Left lung (tissue), 4 donors: ENCODE measurements at regions not wholly inside any gene's neighbourhood (a gene's known extent, or its start where the extent isn't known, plus 50 kb on each side); places are given as distances from the start of the nearest gene placed in this dataset.

Source experiments
- ATAC-seq: fragments of 200-7000 bp; cut with Tn5 transposase; one replicate; pipeline ENCODE4 v1.9.1; 2020; ENCODE audit warnings: moderate library complexity
- DNase-seq, 4 donors: peaks; one replicate each; pipeline ENCODE4 v3.0.0-alpha.2; 2013 to 2020
- H3K27ac ChIP-seq, 2 donors: fragments of 200-600 bp; sonication (generic) in 1 of 2; one replicate each; pipeline versions ENCODE4 v1.5.0 to v1.8.0; 2020 to 2021
- H3K27me3 ChIP-seq, 2 donors: fragments of 200-600 bp; sonication (generic) in 1 of 2; one replicate each; pipeline versions ENCODE4 v1.5.0 to v1.8.0; 2020 to 2021
- H3K36me3 ChIP-seq, 2 donors: fragments of 200-600 bp; sonication (generic) in 1 of 2; one replicate each; pipeline versions ENCODE4 v1.5.0 to v1.8.0; 2020 to 2021
- H3K4me1 ChIP-seq, 2 donors: fragments of 200-600 bp; one replicate each; pipeline ENCODE4 v1.8.0; 2021
- H3K4me3 ChIP-seq, 2 donors: fragments of 200-600 bp; sonication (generic) in 1 of 2; one replicate each; pipeline versions ENCODE4 v1.5.0 to v1.8.0; 2020 to 2021; ENCODE audit warnings: mild to moderate bottlenecking in 1 of 2
- H3K9me3 ChIP-seq, 2 donors: fragments of 200-600 bp; sonication (generic) in 1 of 2; one replicate each; pipeline versions ENCODE4 v1.5.0 to v1.8.0; 2020 to 2021
- intact Hi-C, 2 donors: fragments of 100-400 bp; cut with DNase I; formaldehyde crosslinking; loops; one replicate each; pipeline versions ENCODE4 v1.11.2 to v1.14.2; 2022
- TF ChIP-seq, protein P1 (sequence below), 2 donors: fragments of 200-600 bp; sonication (generic) in 1 of 2; IDR thresholded peaks; one replicate each; pipeline versions ENCODE4 v1.5.0 to v1.8.0; 2021; ENCODE audit warnings: antibody characterized with exemption in 2 of 2
- donor health status: DM: no; HTN: yes; CAD: no.
- donor health status: DM: no; HTN: no; CAD: no.

DNA sequence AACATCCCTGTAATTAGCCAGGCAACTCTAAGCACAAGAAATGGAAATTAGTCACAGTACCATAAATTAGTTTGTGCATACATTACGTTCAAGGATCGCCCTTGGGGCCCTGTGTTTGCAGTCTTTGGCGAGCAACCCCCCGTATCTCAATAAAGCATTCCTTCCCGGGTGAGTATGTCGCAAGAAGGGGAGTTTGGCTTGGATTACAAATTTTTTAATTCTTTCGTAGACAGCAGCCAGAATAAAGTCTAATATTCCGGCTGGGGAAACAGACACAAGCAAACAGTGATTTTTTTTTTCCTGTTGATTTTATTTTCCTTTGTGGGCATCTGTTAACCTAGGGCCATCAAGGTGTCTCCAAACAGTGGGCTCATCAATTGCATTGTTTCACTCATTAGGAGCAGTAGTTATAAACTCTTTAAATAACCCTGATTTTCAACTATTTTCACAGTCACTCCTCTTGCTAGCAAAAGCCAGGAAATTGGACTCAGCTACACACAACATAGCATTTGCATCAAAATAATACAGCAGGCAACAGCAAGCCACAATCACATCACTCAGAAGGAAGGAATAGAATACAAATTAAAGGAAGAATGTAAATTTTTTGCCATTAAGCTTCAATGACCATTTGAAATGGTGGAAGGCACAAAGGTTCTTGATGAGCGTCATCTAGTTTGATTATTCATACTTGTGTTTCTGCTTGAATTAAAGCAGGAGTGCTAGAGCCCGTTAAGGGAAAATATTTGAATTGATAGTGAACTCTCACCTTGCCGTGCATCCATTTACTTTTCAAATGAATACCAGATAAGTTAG, 85.3 kb downstream of the LINC00237 start:
- peaks cover 5 to 64% of the 10 kb centered on the region in 2 donors for H3K27me3 ChIP-seq
- no peak overlapping the region for H3K27ac ChIP-seq
- DNase-seq: peak in 2 of 4 donors; percentile 80 to 81
- H3K4me3 ChIP-seq: no peak overlapping the region
- TF ChIP-seq, protein P1, sequence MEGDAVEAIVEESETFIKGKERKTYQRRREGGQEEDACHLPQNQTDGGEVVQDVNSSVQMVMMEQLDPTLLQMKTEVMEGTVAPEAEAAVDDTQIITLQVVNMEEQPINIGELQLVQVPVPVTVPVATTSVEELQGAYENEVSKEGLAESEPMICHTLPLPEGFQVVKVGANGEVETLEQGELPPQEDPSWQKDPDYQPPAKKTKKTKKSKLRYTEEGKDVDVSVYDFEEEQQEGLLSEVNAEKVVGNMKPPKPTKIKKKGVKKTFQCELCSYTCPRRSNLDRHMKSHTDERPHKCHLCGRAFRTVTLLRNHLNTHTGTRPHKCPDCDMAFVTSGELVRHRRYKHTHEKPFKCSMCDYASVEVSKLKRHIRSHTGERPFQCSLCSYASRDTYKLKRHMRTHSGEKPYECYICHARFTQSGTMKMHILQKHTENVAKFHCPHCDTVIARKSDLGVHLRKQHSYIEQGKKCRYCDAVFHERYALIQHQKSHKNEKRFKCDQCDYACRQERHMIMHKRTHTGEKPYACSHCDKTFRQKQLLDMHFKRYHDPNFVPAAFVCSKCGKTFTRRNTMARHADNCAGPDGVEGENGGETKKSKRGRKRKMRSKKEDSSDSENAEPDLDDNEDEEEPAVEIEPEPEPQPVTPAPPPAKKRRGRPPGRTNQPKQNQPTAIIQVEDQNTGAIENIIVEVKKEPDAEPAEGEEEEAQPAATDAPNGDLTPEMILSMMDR (IDR thresholded peaks at IDR 0.05): no peak
- no peaks in the 10 kb centered on the region for H3K4me1 ChIP-seq
- ATAC-seq: no peak
- H3K36me3 ChIP-seq: no peaks in the 10 kb centered on the region
- intact Hi-C loops: no loop called here
- no peaks in the 10 kb centered on the region for H3K9me3 ChIP-seq

DNA sequence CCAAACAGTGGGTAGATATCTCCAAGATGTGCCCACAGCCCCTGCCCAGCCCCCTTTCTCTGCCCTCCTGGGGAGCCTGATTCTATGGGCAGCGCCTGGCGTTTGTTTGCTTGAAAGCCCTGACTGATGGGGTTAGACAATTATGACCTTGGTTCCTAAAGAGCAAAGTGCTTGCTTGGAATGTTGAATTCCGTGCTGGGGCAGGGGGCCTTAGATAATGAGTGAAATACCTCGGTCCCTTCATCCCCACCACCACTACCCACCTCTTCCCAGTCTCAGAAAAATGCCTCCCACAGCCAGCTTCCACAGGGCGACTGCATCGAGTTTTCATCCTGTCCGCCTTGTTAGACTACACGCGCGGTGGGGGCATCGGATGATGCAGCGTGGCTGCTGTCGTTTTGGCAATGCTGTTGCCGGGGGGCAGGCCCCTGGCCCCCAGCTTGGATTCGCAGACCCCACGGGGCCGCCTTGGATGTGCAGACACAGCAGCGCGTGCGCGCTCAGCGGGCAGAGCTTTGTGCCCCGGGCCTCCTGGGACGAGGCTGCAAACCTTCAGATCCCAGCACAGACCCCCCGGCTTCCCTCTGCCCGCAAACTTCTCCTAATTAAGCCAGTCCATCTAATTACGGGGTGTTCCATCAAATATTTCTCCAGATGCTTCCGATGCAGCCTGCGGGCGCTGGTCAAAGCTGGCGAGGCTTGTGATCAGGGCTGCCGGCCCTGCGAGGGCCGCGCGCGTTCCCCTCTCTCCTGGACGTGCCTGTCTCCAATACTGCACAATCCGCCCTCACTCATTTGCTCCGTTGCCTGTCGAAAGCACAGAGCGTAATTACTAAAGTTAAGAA, 86.1 kb downstream of the LINC00237 start:
- Histone ChIP-seq H3K4me1 (no peaks in the 10 kb centered on the region), H3K9me3 (no peaks in the 10 kb centered on the region), H3K27me3 (peaks cover 5 to 70% of the 10 kb centered on the region in 2 donors), H3K36me3 (no peaks in the 10 kb centered on the region), H3K4me3 (no peak overlapping the region), H3K27ac (no peak overlapping the region)
- intact Hi-C loops: no loop called here
- DNase-seq: peak in 1 of 4 donors; percentile 77
- TF ChIP-seq, protein P1 (IDR thresholded peaks at IDR 0.05): no peak
- ATAC-seq: no peak

DNA sequence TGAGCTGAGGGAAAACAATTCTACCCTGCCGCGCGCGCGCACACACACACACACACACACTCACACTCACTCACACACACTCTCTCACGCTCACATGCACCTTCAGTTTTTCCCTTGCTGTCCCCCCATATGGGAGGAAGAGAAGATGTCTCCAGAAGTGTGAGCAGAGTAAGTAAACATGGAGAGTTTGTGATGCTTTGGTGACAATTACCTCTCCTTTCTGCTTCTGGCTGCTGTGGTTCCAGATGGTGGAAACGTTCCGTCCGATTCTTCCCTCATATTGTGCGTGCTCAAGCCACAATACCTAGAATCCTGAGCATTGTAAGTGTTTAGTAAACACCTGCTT, 86.7 kb downstream of the LINC00237 start:
- no peaks in the 10 kb centered on the region for H3K36me3 ChIP-seq
- H3K27me3 ChIP-seq: peaks cover 5 to 70% of the 10 kb centered on the region in 2 donors
- H3K9me3 ChIP-seq: no peaks in the 10 kb centered on the region
- DNase-seq (no peak), ATAC-seq (no peak)
- no peaks in the 10 kb centered on the region for H3K4me1 ChIP-seq
- no peak overlapping the region for H3K4me3 ChIP-seq
- TF ChIP-seq, protein P1 (IDR thresholded peaks at IDR 0.05): no peak
- H3K27ac ChIP-seq: no peak overlapping the region
- intact Hi-C loops: no loop called here

DNA sequence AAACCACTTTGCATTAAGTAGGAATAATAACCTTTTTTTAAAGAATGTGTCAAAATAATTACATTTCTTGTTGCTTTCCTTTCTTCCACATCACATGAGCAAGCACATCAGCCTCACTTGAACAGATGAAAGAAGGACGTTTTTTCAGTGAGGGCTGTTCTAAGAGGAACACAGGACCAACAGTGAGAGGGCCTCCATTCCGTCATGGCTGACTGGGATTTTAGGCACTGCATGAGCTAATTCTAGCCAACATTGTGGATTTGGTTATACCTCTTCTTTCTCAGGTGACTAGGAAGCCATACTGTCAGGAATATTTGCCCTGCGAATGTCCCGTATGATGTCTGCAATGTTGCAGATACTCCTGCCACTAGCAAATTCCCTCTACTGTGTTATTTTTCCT, 87.6 kb downstream of the LINC00237 start:
- no peaks in the 10 kb centered on the region for H3K9me3 ChIP-seq
- no peak for ATAC-seq
- no peak overlapping the region for H3K27ac ChIP-seq
- intact Hi-C loops: no loop called here
- H3K4me1 ChIP-seq: no peaks in the 10 kb centered on the region
- peaks cover 5 to 70% of the 10 kb centered on the region in 2 donors for H3K27me3 ChIP-seq
- H3K36me3 ChIP-seq: no peaks in the 10 kb centered on the region
- no peak overlapping the region for H3K4me3 ChIP-seq
- no peak for DNase-seq
- TF ChIP-seq, protein P1 (IDR thresholded peaks at IDR 0.05): no peak

DNA sequence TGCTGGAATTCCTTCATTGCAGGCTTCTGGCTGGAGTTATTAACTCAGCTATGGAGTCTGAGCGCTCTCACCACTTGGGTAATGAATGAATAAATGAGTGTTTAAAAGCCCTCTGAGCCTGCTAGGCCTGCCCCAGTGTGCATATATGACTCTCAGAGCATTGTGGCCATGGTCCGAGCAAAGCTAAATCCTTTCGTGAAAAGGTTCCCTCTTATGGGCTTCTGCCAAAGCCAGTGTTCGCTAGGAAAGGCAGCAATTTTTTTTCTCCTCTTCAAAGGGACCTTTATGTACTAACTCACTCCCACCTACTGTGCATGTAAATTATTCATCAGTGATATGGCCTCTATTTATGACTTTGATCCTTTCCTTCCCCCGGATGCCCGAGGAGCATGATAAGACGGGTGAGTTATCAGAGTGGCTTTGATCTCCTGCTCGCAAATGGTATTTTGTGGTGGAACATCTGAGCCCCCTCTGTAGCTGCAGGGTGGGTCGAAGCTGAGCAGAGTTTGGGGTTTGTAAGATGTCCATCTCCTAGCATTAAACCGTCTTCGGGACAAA, 88.6 kb downstream of the LINC00237 start:
- Histone ChIP-seq H3K9me3 (no peaks in the 10 kb centered on the region), H3K27me3 (peaks cover 5 to 66% of the 10 kb centered on the region in 2 donors), H3K4me1 (no peaks in the 10 kb centered on the region), H3K27ac (no peak overlapping the region), H3K36me3 (no peaks in the 10 kb centered on the region), H3K4me3 (no peak overlapping the region)
- DNase-seq: no peak
- intact Hi-C loops: no loop called here
- TF ChIP-seq, protein P1 (IDR thresholded peaks at IDR 0.05): no peak
- ATAC-seq: no peak
